NT2/D1 (cell line): ENCODE measurements at regions not wholly inside any gene's neighbourhood (a gene's known extent, or its start where the extent isn't known, plus 50 kb on each side); places are given as distances from the start of the nearest gene placed in this dataset.

Source experiments
- SUZ12 ChIP-seq: IDR thresholded peaks from 2 replicates; pipeline ENCODE4 v1.6.1; 2011; ENCODE audit not compliant: insufficient read length, insufficient read depth; ENCODE audit errors: extremely low read depth
- YY1 ChIP-seq: IDR thresholded peaks from 2 replicates; pipeline ENCODE4 v1.6.1; 2011; ENCODE audit not compliant: insufficient read length, insufficient read depth
- ZNF274 ChIP-seq: IDR thresholded peaks from 2 replicates; pipeline ENCODE4 v1.6.1; 2011; ENCODE audit warnings: mild to moderate bottlenecking, low read depth, low read length

DNA sequence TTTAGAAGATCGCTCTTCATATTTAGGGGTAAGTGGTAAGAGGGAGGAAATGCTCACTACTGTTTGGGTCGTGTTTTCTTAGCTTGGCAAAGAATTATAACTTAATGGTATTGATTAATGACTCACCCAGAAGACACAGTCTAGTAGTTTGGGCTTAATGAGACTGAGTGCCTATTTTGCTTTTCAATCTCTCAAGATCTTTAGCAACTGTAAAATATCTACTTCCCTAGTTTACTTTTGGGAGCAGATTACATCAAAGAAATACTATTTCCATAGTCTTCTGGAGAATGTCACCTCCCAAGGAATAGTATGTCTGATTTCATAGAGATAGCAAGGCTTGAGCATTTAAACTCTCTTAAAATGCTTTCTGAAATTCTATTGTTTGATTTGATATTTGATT is 100.5 kb upstream of the SLC25A13 start:
- no peak for TF ChIP-seq ZNF274
- TF ChIP-seq YY1, result no peak
- TF ChIP-seq SUZ12, result no peak
